ENCODE measurements at regions not wholly inside any gene's neighbourhood (a gene's known extent, or its start where the extent isn't known, plus 50 kb on each side); places are given as distances from the start of the nearest gene placed in this dataset.
A peak's percentile ranks its signal among the peaks of the same experiment; 100 is the strongest.

DNA sequence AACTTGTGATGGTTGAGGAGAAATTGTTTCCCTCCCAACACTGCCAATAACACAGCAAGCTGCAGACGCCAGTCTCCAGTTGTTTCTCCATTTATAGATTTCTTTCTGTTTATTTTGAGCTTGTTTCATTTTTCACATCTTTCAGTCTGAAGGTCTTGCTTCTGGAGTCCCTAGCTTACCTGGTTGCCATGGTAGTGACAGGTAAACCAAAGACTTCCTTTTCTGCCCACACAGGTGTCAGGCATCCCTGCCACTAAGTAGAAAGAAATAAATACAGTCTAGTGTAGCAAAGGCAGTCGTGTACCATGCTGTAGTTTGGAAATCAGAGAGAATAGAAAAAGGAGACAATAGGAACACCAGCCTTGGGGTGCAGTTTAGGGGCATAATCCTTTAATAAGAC is 82.8 kb downstream of the MARCHF4 start:
- no peak for DNase-seq
- ATAC-seq = peak in 3 of 4 donors; percentile 50 to 60 (median 54)
- whole genome bisulfite sequencing, 2 donors = 8 to 15% methylated on average over 2 of the region's 2 CpGs
- H3K27me3 ChIP-seq = no peaks in the 10 kb centered on the region
- intact Hi-C loops (cut with DNase I) = no loop called here
- no peak overlapping the region for H3K27ac ChIP-seq
- no peak for TF ChIP-seq CTCF (IDR thresholded peaks at IDR 0.05)
- FAIRE-seq = no peak
- no peaks in the 10 kb centered on the region for H3K9me3 ChIP-seq
- no peaks in the 10 kb centered on the region for H3K4me1 ChIP-seq
- no peaks in the 10 kb centered on the region for H3K36me3 ChIP-seq
- no peak overlapping the region for H3K4me3 ChIP-seq

DNA sequence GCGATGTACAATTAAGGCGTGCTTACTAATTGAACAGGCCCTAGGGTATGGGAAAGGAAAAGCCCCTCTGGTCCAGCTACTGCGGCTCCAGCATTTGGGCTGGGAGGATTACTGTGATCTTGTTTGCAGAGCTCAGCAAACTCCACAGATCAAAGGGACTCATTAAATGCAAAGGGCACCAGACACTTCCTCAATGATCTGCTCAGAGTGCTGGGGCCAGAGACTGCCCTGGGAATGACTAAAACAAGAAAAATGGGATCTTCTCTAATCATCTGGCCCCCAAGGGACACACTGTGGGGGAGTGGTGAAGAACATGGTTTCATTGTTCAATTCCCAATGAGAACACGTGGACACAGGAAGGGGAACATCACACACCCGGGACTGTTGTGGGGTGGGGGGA is 85.0 kb downstream of the MARCHF4 start:
- Histone ChIP-seq H3K27ac (no peak overlapping the region), H3K9me3 (no peaks in the 10 kb centered on the region), H3K36me3 (no peaks in the 10 kb centered on the region), H3K27me3 (no peaks in the 10 kb centered on the region), H3K4me1 (no peaks in the 10 kb centered on the region), H3K4me3 (no peak overlapping the region)
- no peak for TF ChIP-seq CTCF (IDR thresholded peaks at IDR 0.05)
- intact Hi-C loops (cut with DNase I) = no loop called here
- 55 to 60% methylated on average over 5 of the region's 5 CpGs for WGBS, 2 donors
- ATAC-seq = no peak
- FAIRE-seq = no peak
- no peak for DNase-seq

GRCh38 chr2:216286616-216287231 is 85.6 kb downstream of the MARCHF4 start:
- no peak overlapping the region for H3K27ac ChIP-seq
- intact Hi-C loops (cut with DNase I) = no loop called here
- ATAC-seq (no peak), FAIRE-seq (no peak), DNase-seq (no peak)
- TF ChIP-seq CTCF (IDR thresholded peaks at IDR 0.05) = no peak
- H3K27me3 ChIP-seq = no peaks in the 10 kb centered on the region
- no peak overlapping the region for H3K4me3 ChIP-seq
- no peaks in the 10 kb centered on the region for H3K9me3 ChIP-seq
- H3K36me3 ChIP-seq = no peaks in the 10 kb centered on the region
- WGBS, 2 donors = 43 to 55% methylated on average over 8 of the region's 8 CpGs
- H3K4me1 ChIP-seq = no peaks in the 10 kb centered on the region

- no peak for TF ChIP-seq CTCF (IDR thresholded peaks at IDR 0.05)
- WGBS, 2 donors = 55 to 59% methylated on average over 7 of the region's 7 CpGs
- Histone ChIP-seq H3K27ac (no peak overlapping the region), H3K9me3 (no peaks in the 10 kb centered on the region), H3K4me3 (no peak overlapping the region), H3K4me1 (no peaks in the 10 kb centered on the region), H3K27me3 (no peaks in the 10 kb centered on the region), H3K36me3 (no peaks in the 10 kb centered on the region)
- ATAC-seq = no peak
- no peak for FAIRE-seq
- DNase-seq = no peak
- intact Hi-C loops (cut with DNase I) = no loop called here
These were observed 86.6 kb downstream of the MARCHF4 start for GRCh38 chr2:216285701-216286100.

DNA sequence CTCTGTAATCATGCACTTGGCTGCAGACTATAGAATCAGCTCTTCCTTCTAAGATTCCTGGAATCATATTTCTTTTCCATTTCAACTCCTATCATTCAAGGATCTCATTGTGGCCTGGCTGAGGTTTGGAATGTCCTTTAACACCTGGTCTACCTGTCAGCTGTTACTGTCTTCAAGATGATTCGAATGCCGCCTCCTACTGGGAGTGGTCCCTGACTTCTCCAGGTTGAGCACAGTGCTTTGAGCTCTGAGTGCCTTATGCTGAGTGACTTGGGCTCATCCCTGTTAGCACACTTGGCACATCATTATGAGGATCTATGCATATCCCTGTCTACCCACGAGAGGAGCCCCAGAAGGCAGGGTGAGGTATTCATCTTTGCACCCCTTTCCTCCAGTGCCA is 87.6 kb downstream of the MARCHF4 start:
- no peaks in the 10 kb centered on the region for H3K9me3 ChIP-seq
- no peaks in the 10 kb centered on the region for H3K4me1 ChIP-seq
- no peak for DNase-seq
- H3K4me3 ChIP-seq = no peak overlapping the region
- intact Hi-C loops (cut with DNase I) = no loop called here
- H3K36me3 ChIP-seq = no peaks in the 10 kb centered on the region
- no peak overlapping the region for H3K27ac ChIP-seq
- TF ChIP-seq CTCF (IDR thresholded peaks at IDR 0.05) = no peak
- no peak for FAIRE-seq
- ATAC-seq = no peak
- no peaks in the 10 kb centered on the region for H3K27me3 ChIP-seq
- WGBS, 2 donors = 82 to 92% methylated on average over 3 of the region's 3 CpGs

Measured in pancreas (tissue), 10 donors.